Keratinocyte (primary cell): ENCODE measurements at regions not wholly inside any gene's neighbourhood (a gene's known extent, or its start where the extent isn't known, plus 50 kb on each side); places are given as distances from the start of the nearest gene placed in this dataset.

Experiments
- CTCF ChIP-seq, 3 experiments: IDR thresholded peaks in 1 of 3; conservative IDR thresholded peaks in 1 of 3; optimal IDR thresholded peaks in 1 of 3; 2 replicates in 2 of 3; 3 replicates in 1 of 3; pipeline versions ENCODE3 to v1.5.1; 2011; ENCODE audit warnings: low read length in 3 of 3, mild to moderate bottlenecking in 3 of 3, moderate library complexity in 2 of 3, control low read depth in 1 of 3, inconsistent platforms in 1 of 3; ENCODE audit not compliant: insufficient read depth in 2 of 3; ENCODE audit errors: extremely low read depth in 1 of 3
- EZH2 ChIP-seq: IDR thresholded peaks from one replicate; pipeline ENCODE4 v1.6.1; 2012; ENCODE audit warnings: inconsistent platforms, mild to moderate bottlenecking, low read length, moderate library complexity

DNA sequence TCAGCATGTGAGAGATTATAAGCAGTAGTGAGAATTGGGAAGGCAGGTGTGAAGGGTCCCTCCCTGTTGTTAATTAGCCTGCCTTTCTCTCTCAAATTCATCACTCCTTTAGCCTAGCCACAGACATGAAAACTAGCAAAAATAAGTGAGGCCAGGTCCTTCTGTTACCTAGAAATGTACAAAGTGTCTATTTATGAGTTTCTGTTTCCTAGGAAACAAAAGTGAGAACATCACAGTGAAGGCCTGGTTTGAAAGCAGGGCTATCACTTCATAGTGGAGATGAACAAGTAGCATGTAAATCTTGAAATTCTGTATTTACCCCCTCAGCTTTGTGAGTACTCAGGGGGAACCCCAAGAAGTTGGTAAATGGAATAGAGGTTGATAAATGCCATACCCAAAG, 78.2 kb upstream of the UMPS start:
- TF ChIP-seq CTCF (optimal IDR thresholded peaks at IDR 0.05 in 1 of 3, IDR thresholded peaks at IDR 0.05 in 1 of 3, conservative IDR thresholded peaks at IDR 0.05 in 1 of 3; ENCODE audit: extremely low read depth in 1 of 3, insufficient read depth in 2 of 3, low read length in 3 of 3) (no peak), EZH2 (no peak)
